Neural progenitor cell (in vitro differentiated cells): ENCODE measurements at regions not wholly inside any gene's neighbourhood (a gene's known extent, or its start where the extent isn't known, plus 50 kb on each side); places are given as distances from the start of the nearest gene placed in this dataset.

ENCODE experiments used
- CTCF ChIP-seq: fragments of 200-600 bp; sonication (generic); IDR thresholded peaks from 2 replicates; pipeline ENCODE4 v1.5.1; 2017; ENCODE audit warnings: antibody characterized with exemption, mild to moderate bottlenecking
- EZH2 ChIP-seq: fragments of 200-600 bp; sonication (generic); IDR thresholded peaks from 2 replicates; pipeline ENCODE4 v1.6.1; 2017; ENCODE audit warnings: antibody characterized with exemption, mild to moderate bottlenecking, moderate library complexity
- EZH2phosphoT487 ChIP-seq: fragments of 200-600 bp; sonication (generic); IDR thresholded peaks from 2 replicates; pipeline ENCODE4 v1.6.1; 2017; ENCODE audit warnings: antibody characterized with exemption

GRCh38 chr4:100796332-100796731, 278.5 kb upstream of the EMCN start:
- TF ChIP-seq CTCF: no peak
- TF ChIP-seq EZH2phosphoT487: no peak
- TF ChIP-seq EZH2: no peak
